Fibroblast of the aortic adventitia (primary cell): ENCODE measurements at regions not wholly inside any gene's neighbourhood (a gene's known extent, or its start where the extent isn't known, plus 50 kb on each side); places are given as distances from the start of the nearest gene placed in this dataset.

ENCODE experiments used
- DNase-seq: peaks from one replicate; pipeline ENCODE4 v3.0.0-alpha.2; 2010; ENCODE audit warnings: low read depth
- H3K4me3 ChIP-seq: 2 replicates; pipeline ENCODE4 v1.5.1; 2011; ENCODE audit warnings: low read depth, mild to moderate bottlenecking, control low read depth, low read length, moderate library complexity
- TF ChIP-seq, protein P1 (sequence below): IDR thresholded peaks from 2 replicates; pipeline ENCODE4 v1.5.1; 2011; ENCODE audit warnings: mild to moderate bottlenecking, low read length, control low read depth, inconsistent platforms; ENCODE audit not compliant: insufficient read depth

DNA sequence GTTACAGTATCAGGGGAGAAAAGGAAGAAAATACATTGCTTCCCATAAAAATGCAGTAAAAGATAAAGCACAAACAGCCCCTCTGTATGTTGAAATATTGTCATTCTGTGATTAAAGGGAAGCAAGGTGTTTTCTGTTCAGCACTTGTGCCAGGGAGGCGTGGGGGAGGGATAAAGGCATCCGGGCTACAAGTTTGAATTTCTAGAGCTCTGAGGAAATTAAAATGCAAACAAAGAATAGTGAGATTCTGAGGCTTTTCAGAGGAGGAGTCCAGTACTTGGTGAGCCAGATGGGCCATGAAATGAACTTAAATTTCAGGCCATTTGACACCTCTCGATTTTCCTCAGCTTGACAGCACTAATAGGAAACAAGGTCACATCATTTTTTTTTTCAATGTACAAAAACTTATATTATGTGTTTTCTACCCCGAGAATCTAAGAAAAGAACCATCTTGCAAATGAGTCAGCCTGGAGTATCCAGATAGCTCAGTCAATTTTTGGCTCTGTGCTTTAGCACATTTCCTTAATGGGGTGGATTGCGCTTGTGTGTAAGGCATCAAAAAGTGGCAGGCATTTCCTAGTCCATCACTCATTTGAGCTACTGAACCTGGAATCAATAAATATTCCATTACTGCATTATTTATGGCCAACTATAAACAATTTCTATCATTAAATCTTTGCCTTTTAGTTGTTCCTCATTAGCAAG lies 640.8 kb upstream of the TBL1XR1 start:
- DNase-seq, result no peak
- TF ChIP-seq, protein P1, sequence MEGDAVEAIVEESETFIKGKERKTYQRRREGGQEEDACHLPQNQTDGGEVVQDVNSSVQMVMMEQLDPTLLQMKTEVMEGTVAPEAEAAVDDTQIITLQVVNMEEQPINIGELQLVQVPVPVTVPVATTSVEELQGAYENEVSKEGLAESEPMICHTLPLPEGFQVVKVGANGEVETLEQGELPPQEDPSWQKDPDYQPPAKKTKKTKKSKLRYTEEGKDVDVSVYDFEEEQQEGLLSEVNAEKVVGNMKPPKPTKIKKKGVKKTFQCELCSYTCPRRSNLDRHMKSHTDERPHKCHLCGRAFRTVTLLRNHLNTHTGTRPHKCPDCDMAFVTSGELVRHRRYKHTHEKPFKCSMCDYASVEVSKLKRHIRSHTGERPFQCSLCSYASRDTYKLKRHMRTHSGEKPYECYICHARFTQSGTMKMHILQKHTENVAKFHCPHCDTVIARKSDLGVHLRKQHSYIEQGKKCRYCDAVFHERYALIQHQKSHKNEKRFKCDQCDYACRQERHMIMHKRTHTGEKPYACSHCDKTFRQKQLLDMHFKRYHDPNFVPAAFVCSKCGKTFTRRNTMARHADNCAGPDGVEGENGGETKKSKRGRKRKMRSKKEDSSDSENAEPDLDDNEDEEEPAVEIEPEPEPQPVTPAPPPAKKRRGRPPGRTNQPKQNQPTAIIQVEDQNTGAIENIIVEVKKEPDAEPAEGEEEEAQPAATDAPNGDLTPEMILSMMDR, result no peak
- H3K4me3 ChIP-seq, result no peak overlapping the region

DNA sequence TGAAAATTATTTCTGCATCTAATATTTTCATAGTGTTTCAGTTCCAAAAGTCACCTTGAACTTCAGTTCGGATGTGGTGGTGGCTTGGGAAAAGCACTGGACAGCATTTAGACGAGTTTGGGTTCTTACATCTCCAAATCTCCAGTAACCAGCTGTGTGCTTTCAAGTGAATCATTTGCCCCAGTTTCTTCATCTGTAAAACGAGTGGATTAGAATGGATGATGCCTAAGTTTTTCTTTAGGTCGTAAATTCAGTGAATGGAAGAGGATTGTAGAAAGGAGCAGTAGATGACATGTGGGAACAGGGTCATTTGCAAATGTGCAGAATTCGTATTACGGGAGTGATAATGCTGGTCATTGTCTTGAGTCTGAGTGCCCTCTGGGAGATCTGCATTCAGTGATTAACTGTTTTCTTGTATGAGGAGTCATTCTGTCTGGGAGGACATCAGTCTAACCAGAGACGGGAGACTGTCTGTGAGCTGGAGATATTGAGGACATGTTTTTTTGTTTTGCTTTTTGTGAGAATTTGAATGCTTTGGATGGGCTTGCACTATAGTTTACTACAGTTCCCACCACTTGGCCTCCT lies 641.6 kb upstream of the TBL1XR1 start:
- H3K4me3 ChIP-seq, result no peak overlapping the region
- TF ChIP-seq, protein P1, result no peak
- DNase-seq, result no peak

DNA sequence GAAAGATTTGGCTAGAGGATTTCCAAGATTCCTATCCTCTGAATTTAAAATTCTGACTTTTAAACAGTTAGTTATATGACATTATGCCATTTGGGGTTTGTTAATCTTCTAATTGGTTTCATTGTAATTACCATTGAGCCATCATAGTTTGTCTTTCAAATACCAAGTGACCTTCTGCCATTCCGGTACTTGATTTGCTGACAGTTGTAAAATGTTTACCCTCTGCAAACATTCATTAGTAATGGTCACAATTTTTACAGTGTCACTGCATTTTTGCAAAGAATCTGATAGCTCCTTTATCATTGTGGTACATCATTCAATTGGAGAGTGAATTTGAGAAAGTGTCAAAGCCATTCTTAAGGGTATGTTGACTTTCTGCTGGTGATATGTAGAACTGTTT lies 645.0 kb upstream of the TBL1XR1 start:
- no peak overlapping the region for H3K4me3 ChIP-seq
- TF ChIP-seq, protein P1, result no peak
- no peak for DNase-seq

DNA sequence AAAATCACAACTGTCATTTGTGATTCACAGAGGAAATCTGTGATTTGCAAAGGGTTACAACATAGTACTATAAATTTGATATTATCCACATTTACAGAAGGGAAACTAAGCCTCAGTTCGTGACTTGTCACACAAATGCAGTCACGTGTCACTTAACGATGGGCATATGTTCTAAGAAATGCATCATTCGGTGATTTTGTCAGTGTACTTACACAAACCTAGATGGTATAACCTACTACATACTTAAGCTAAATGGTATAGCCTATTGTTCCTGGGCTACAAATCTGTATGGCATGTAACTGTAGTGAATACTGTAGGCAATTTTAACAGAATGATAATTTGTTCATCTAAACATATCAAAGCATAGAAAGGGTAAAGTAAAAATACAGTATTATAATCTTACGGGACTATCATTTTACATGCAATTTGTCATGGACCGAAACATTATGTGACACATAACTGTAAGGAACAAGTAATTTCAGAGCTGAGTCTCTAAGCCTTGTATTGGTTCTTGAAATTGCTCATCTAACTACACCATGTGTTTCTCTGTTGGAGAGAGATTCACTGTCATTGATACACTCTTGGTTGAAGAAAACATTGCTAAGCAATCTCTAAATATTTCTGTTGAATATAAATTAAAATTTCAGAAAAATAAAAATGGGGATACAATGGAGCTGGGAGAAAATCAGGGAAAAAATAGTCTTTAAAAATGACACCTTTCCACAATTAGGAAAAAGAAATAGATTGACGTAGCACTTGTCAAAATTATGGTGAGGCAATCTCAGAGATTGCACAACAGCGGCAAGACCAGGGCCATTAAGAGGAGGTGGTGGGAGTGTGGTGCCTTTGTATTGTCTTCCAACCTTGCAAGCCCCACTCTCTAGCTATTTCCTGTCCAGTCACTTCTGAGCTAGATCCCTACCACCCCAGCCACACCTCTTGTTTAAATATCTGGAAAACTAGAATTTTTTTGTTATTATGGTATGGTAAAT lies 645.8 kb upstream of the TBL1XR1 start:
- no peak for DNase-seq
- H3K4me3 ChIP-seq, result no peak overlapping the region
- TF ChIP-seq, protein P1, result no peak

DNA sequence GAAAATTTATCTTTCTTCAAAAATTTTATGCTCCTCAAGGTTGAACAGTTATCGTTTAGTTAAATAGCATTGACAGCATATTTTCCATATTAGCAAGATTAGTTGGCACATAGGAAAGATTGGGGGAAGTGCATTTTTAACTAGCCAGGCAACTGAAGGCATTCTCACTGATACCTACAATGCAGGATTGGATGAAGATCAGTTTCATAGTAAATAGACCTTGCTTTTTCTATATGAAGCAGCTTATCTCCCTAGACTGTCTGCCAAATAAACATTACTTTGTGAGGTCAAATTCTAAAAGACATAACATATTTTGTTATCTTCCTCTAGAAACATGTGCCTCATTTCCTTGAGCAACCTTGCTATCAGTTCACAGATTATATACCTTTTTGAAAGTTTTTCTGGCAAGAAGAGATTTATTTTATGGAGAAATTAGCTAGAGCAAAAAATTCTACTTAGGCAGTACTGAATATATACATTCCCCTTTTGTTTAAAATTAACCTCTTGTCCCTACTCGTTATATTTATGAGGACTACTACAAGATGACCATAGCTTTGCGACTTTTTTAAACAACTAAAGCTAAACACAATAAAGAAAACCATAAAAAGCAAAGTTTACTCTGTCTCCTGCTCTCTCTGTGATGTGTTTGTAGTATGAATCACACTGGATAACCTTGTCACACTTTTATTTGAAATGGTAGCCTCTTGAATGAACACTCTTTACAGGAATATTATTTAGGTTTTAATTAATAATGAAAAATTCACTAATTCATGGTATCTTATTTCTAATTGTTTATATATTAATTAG lies 654.9 kb upstream of the TBL1XR1 start:
- no peak overlapping the region for H3K4me3 ChIP-seq
- TF ChIP-seq, protein P1, result no peak
- DNase-seq, result peak; percentile 30

DNA sequence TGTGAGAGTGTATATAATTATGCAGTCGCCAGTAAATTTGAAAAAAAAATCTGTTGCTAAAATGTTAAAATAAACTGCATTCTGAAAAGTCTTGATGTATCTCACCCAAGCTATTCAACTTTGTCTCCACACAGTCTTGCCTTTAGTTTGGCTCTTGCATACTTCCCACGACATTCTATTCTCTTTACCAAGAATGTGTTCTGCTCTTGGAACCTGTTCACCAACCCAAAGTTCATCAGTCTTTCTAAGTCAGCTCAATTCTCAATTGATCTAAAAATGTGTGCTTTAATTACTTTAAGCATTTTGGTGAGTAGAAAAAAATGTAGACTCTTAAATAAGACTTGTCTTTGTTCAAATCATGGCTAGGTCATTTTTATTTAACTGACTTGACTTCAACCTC lies 657.7 kb upstream of the TBL1XR1 start:
- TF ChIP-seq, protein P1, result no peak
- no peak overlapping the region for H3K4me3 ChIP-seq
- no peak for DNase-seq
